ENCODE measurements at regions not wholly inside any gene's neighbourhood (a gene's known extent, or its start where the extent isn't known, plus 50 kb on each side); places are given as distances from the start of the nearest gene placed in this dataset.

- no peak for DNase-seq
- H3K27me3 Mint-ChIP-seq (ENCODE audit: insufficient read depth) = peaks cover 44% of the 10 kb centered on the region
- no peak overlapping the region for H3K4me3 Mint-ChIP-seq
- H3K36me3 Mint-ChIP-seq (ENCODE audit: low read depth) = no peaks in the 10 kb centered on the region
- no peak overlapping the region for H3K27ac Mint-ChIP-seq
- no peaks in the 10 kb centered on the region for H3K4me1 Mint-ChIP-seq (ENCODE audit: low read depth)
- H3K9me3 Mint-ChIP-seq = no peaks in the 10 kb centered on the region
- TF ChIP-seq, protein P1, sequence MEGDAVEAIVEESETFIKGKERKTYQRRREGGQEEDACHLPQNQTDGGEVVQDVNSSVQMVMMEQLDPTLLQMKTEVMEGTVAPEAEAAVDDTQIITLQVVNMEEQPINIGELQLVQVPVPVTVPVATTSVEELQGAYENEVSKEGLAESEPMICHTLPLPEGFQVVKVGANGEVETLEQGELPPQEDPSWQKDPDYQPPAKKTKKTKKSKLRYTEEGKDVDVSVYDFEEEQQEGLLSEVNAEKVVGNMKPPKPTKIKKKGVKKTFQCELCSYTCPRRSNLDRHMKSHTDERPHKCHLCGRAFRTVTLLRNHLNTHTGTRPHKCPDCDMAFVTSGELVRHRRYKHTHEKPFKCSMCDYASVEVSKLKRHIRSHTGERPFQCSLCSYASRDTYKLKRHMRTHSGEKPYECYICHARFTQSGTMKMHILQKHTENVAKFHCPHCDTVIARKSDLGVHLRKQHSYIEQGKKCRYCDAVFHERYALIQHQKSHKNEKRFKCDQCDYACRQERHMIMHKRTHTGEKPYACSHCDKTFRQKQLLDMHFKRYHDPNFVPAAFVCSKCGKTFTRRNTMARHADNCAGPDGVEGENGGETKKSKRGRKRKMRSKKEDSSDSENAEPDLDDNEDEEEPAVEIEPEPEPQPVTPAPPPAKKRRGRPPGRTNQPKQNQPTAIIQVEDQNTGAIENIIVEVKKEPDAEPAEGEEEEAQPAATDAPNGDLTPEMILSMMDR (IDR thresholded peaks at IDR 0.05) = no peak
Observed at GRCh38 chr11:45563810-45564209, 101.6 kb downstream of the CHST1 start.

DNA sequence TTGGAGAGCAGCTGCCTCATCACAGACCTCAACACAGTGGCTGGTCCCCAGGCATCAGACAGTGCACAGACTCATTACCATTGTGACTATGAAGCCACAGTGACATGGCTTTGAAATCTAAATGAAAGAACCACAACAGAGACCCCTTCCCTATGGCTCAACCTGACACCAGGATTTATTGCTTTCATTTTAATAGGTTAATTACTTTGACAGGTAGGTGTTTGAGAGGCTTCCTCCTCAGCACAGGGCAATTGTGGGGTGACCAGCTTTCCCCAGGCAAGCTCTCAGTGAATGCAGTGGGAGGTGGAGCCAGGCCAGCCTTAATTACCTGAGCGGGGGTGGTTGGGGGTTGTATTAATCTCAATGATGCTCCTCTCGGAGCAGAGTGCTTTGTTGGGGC, 102.3 kb downstream of the CHST1 start:
- TF ChIP-seq, protein P1 (IDR thresholded peaks at IDR 0.05) = no peak
- no peak for DNase-seq
- H3K27me3 Mint-ChIP-seq (ENCODE audit: insufficient read depth) = peaks cover 38% of the 10 kb centered on the region
- H3K4me3 Mint-ChIP-seq = no peak overlapping the region
- H3K4me1 Mint-ChIP-seq (ENCODE audit: low read depth) = no peaks in the 10 kb centered on the region
- H3K27ac Mint-ChIP-seq = no peak overlapping the region
- H3K9me3 Mint-ChIP-seq = no peaks in the 10 kb centered on the region
- no peaks in the 10 kb centered on the region for H3K36me3 Mint-ChIP-seq (ENCODE audit: low read depth)

DNA sequence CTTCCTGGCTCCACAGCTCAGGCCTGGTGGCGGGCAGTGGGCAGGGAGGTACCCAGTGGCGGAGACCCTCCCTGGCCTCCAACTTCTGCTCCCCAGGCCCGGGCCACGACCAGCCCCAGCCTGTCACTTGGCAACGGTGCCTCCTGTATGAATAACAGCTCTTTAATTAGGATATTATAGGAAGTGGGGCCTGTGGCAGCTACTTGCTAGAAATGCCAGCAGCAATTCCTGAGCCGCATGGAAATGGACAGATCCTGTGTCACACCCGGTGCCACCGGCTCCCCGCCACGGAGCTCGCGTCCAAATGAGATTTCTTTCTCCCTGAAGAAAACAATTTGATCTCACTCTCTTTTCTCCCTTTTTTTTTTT, 104.5 kb downstream of the CHST1 start:
- H3K4me3 Mint-ChIP-seq = no peak overlapping the region
- peaks cover 39% of the 10 kb centered on the region for H3K27me3 Mint-ChIP-seq (ENCODE audit: insufficient read depth)
- H3K36me3 Mint-ChIP-seq (ENCODE audit: low read depth) = no peaks in the 10 kb centered on the region
- no peak for DNase-seq
- H3K4me1 Mint-ChIP-seq (ENCODE audit: low read depth) = 0 out of 2 replicates have a peak, but pooled peaks cover 10% of the 10 kb centered on the region
- H3K9me3 Mint-ChIP-seq = no peaks in the 10 kb centered on the region; the same call in 1 of the 2 replicates
- H3K27ac Mint-ChIP-seq = no peak overlapping the region
- TF ChIP-seq, protein P1 (IDR thresholded peaks at IDR 0.05) = no peak

- Mint-ChIP-seq H3K27ac (no peak overlapping the region), H3K36me3 (ENCODE audit: low read depth) (no peaks in the 10 kb centered on the region), H3K4me3 (no peak overlapping the region), H3K9me3 (no peaks in the 10 kb centered on the region; the same call in 1 of the 2 replicates), H3K4me1 (ENCODE audit: low read depth) (0 out of 2 replicates have a peak, but pooled peaks cover 10% of the 10 kb centered on the region), H3K27me3 (ENCODE audit: insufficient read depth) (peaks cover 40% of the 10 kb centered on the region)
- TF ChIP-seq, protein P1 (IDR thresholded peaks at IDR 0.05) = no peak
- DNase-seq = no peak
Observed at GRCh38 chr11:45560155-45560912, 105.1 kb downstream of the CHST1 start.

GRCh38 chr11:45556851-45557707, 108.3 kb downstream of the CHST1 start:
- no peaks in the 10 kb centered on the region; the same call in 1 of the 2 replicates for H3K9me3 Mint-ChIP-seq
- H3K27ac Mint-ChIP-seq = no peak overlapping the region
- peaks cover 37% of the 10 kb centered on the region for H3K27me3 Mint-ChIP-seq (ENCODE audit: insufficient read depth)
- no peaks in the 10 kb centered on the region for H3K36me3 Mint-ChIP-seq (ENCODE audit: low read depth)
- H3K4me1 Mint-ChIP-seq (ENCODE audit: low read depth) = 0 out of 2 replicates have a peak, but pooled peaks cover 10% of the 10 kb centered on the region
- TF ChIP-seq, protein P1 (IDR thresholded peaks at IDR 0.05) = no peak
- DNase-seq = no peak
- H3K4me3 Mint-ChIP-seq = no peak overlapping the region

Data from HFFc6 (cell line).